Fibroblast of pulmonary artery (primary cell): ENCODE measurements at regions not wholly inside any gene's neighbourhood (a gene's known extent, or its start where the extent isn't known, plus 50 kb on each side); places are given as distances from the start of the nearest gene placed in this dataset.

Experiments
- DNase-seq: peaks from one replicate; pipeline ENCODE4 v3.0.0-alpha.2; 2010; ENCODE audit warnings: low read depth
- H3K4me3 ChIP-seq: replicated peaks from 2 replicates; pipeline ENCODE4 v1.5.1; 2011; ENCODE audit warnings: low read depth, mild to moderate bottlenecking, control low read depth, low read length, moderate library complexity
- CTCF ChIP-seq: IDR thresholded peaks from 2 replicates; pipeline ENCODE4 v1.5.1; 2011; ENCODE audit warnings: mild to moderate bottlenecking, control low read depth, low read length, inconsistent platforms; ENCODE audit errors: missing control alignments

- H3K4me3 ChIP-seq, result no peak overlapping the region
- no peak for TF ChIP-seq CTCF
- no peak for DNase-seq
Measured at GRCh38 chr22:49469896-49470740, 357.6 kb downstream of the BRD1 start.

- no peak for DNase-seq
- no peak for TF ChIP-seq CTCF
- H3K4me3 ChIP-seq, result no peak overlapping the region
Measured at GRCh38 chr22:49468487-49469198, 359.0 kb downstream of the BRD1 start.

GRCh38 chr22:49466878-49467595, 360.6 kb downstream of the BRD1 start:
- H3K4me3 ChIP-seq, result no peak overlapping the region
- TF ChIP-seq CTCF, result no peak
- DNase-seq, result no peak

GRCh38 chr22:49464037-49464436, 363.6 kb downstream of the BRD1 start:
- DNase-seq, result no peak
- no peak overlapping the region for H3K4me3 ChIP-seq
- TF ChIP-seq CTCF, result no peak

GRCh38 chr22:49462795-49463194, 364.9 kb downstream of the BRD1 start:
- H3K4me3 ChIP-seq, result no peak overlapping the region
- TF ChIP-seq CTCF, result no peak
- no peak for DNase-seq

GRCh38 chr22:49462291-49462690, 365.4 kb downstream of the BRD1 start:
- DNase-seq, result no peak
- no peak for TF ChIP-seq CTCF
- no peak overlapping the region for H3K4me3 ChIP-seq
